Left lung (tissue), 4 donors: ENCODE measurements at regions not wholly inside any gene's neighbourhood (a gene's known extent, or its start where the extent isn't known, plus 50 kb on each side); places are given as distances from the start of the nearest gene placed in this dataset.

Source experiments
- ATAC-seq: fragments of 200-7000 bp; cut with Tn5 transposase; one replicate; pipeline ENCODE4 v1.9.1; 2020; ENCODE audit warnings: moderate library complexity
- DNase-seq, 4 donors: peaks; one replicate each; pipeline ENCODE4 v3.0.0-alpha.2; 2013 to 2020
- H3K27ac ChIP-seq, 2 donors: fragments of 200-600 bp; sonication (generic) in 1 of 2; one replicate each; pipeline versions ENCODE4 v1.5.0 to v1.8.0; 2020 to 2021
- H3K27me3 ChIP-seq, 2 donors: fragments of 200-600 bp; sonication (generic) in 1 of 2; one replicate each; pipeline versions ENCODE4 v1.5.0 to v1.8.0; 2020 to 2021
- H3K36me3 ChIP-seq, 2 donors: fragments of 200-600 bp; sonication (generic) in 1 of 2; one replicate each; pipeline versions ENCODE4 v1.5.0 to v1.8.0; 2020 to 2021
- H3K4me1 ChIP-seq, 2 donors: fragments of 200-600 bp; one replicate each; pipeline ENCODE4 v1.8.0; 2021
- H3K4me3 ChIP-seq, 2 donors: fragments of 200-600 bp; sonication (generic) in 1 of 2; one replicate each; pipeline versions ENCODE4 v1.5.0 to v1.8.0; 2020 to 2021; ENCODE audit warnings: mild to moderate bottlenecking in 1 of 2
- H3K9me3 ChIP-seq, 2 donors: fragments of 200-600 bp; sonication (generic) in 1 of 2; one replicate each; pipeline versions ENCODE4 v1.5.0 to v1.8.0; 2020 to 2021
- intact Hi-C, 2 donors: fragments of 100-400 bp; cut with DNase I; formaldehyde crosslinking; loops; one replicate each; pipeline versions ENCODE4 v1.11.2 to v1.14.2; 2022
- TF ChIP-seq, protein P1 (sequence below), 2 donors: fragments of 200-600 bp; sonication (generic) in 1 of 2; IDR thresholded peaks; one replicate each; pipeline versions ENCODE4 v1.5.0 to v1.8.0; 2021; ENCODE audit warnings: antibody characterized with exemption in 2 of 2
- donor health status: DM: no; HTN: yes; CAD: no.
- donor health status: DM: no; HTN: no; CAD: no.

DNA sequence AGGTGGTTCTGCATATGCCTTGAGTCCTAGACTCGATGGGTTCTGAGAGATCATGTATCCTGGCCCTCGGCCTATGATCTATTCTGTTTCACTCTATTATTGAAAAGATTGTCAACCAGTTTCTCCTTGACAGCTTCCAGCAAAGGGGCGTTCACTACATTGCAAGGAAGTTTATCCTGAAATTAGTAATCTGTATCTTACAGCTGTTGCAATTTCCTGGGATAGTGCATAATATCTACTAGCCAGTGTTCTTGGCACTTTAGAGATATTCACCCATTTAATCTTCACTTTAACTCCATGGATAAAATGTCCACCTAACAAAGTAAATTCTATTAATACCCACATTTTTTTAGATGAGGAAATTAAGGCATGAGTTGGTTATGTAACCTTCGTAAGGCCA, 203.6 kb downstream of the TGFB2 start:
- TF ChIP-seq, protein P1, sequence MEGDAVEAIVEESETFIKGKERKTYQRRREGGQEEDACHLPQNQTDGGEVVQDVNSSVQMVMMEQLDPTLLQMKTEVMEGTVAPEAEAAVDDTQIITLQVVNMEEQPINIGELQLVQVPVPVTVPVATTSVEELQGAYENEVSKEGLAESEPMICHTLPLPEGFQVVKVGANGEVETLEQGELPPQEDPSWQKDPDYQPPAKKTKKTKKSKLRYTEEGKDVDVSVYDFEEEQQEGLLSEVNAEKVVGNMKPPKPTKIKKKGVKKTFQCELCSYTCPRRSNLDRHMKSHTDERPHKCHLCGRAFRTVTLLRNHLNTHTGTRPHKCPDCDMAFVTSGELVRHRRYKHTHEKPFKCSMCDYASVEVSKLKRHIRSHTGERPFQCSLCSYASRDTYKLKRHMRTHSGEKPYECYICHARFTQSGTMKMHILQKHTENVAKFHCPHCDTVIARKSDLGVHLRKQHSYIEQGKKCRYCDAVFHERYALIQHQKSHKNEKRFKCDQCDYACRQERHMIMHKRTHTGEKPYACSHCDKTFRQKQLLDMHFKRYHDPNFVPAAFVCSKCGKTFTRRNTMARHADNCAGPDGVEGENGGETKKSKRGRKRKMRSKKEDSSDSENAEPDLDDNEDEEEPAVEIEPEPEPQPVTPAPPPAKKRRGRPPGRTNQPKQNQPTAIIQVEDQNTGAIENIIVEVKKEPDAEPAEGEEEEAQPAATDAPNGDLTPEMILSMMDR (IDR thresholded peaks at IDR 0.05): no peak
- Histone ChIP-seq H3K36me3 (no peaks in the 10 kb centered on the region), H3K9me3 (no peaks in the 10 kb centered on the region), H3K4me1 (no peaks in the 10 kb centered on the region), H3K4me3 (no peak overlapping the region), H3K27me3 (no peaks in the 10 kb centered on the region), H3K27ac (no peak overlapping the region)
- intact Hi-C loops: no loop called here
- no peak for DNase-seq
- no peak for ATAC-seq

DNA sequence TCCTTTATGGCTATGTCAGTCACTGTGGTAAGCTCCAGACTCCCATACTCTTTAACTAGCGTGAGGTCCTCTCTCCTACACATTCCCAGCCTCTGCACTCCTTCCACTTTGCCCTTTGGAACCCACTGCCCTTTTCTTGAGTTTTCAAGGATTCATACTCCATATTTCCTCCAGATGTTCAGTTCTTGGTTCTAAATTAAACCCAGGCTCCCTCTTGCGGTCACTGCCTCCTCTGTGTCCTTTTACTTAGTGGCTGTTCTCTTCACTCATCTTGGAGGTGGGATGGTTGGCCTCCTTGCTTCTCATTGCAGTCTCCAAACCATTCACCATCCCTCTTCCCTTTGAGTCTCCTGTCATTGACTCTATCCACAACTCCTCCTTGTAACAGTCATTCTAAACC, 208.1 kb downstream of the TGFB2 start:
- DNase-seq (no peak), ATAC-seq (no peak)
- Histone ChIP-seq H3K4me3 (no peak overlapping the region), H3K36me3 (no peaks in the 10 kb centered on the region), H3K27me3 (no peaks in the 10 kb centered on the region), H3K27ac (no peak overlapping the region), H3K9me3 (no peaks in the 10 kb centered on the region), H3K4me1 (no peaks in the 10 kb centered on the region)
- intact Hi-C loops: no loop called here
- TF ChIP-seq, protein P1 (IDR thresholded peaks at IDR 0.05): no peak

DNA sequence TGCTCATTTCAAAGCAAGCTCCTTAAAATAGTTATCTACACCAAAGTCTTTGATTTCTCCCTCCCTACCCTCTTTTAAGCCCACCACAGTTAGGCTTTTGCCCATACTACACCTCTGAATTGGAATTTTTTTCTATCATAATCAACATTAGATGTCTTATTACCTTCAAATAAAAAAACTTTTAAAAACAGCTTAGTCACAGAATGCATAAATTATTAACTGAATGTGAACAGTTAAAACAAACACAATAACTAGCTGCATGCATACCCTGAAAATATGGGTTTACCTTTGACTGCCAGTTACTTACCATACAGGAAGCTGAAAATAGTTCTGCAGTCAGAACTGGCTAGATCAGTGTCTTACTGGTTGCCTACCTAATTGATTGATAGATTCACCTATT, 210.9 kb downstream of the TGFB2 start:
- Histone ChIP-seq H3K27ac (no peak overlapping the region), H3K9me3 (no peaks in the 10 kb centered on the region), H3K4me3 (no peak overlapping the region), H3K36me3 (no peaks in the 10 kb centered on the region), H3K27me3 (no peaks in the 10 kb centered on the region), H3K4me1 (no peaks in the 10 kb centered on the region)
- intact Hi-C loops: no loop called here
- DNase-seq (no peak), ATAC-seq (no peak)
- TF ChIP-seq, protein P1 (IDR thresholded peaks at IDR 0.05): no peak

DNA sequence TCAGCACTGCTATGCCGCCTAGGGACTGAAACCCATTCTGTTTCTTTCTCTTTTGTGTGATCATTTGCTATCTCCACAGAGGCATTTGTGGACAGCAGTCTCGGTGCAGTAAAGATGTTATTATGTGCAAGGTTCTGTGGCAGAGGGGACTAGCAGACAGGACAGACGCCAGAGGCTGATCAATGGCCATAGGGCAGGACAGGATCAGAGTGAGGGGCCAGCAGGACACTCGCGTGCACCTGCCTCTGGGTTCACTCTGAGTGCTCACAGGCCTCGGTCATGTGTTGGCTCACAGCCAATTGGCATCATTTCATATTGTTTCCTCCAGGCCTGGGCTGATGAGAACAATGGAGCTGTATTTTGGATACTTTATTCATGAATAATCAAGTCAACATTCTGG, 212.6 kb downstream of the TGFB2 start:
- no peaks in the 10 kb centered on the region for H3K36me3 ChIP-seq
- peak in 1 of 4 donors; percentile 57 for DNase-seq
- intact Hi-C loops: no loop called here
- H3K9me3 ChIP-seq: no peaks in the 10 kb centered on the region
- H3K27me3 ChIP-seq: no peaks in the 10 kb centered on the region
- H3K4me1 ChIP-seq: no peaks in the 10 kb centered on the region
- no peak overlapping the region for H3K4me3 ChIP-seq
- no peak overlapping the region for H3K27ac ChIP-seq
- ATAC-seq: no peak
- TF ChIP-seq, protein P1 (IDR thresholded peaks at IDR 0.05): no peak

DNA sequence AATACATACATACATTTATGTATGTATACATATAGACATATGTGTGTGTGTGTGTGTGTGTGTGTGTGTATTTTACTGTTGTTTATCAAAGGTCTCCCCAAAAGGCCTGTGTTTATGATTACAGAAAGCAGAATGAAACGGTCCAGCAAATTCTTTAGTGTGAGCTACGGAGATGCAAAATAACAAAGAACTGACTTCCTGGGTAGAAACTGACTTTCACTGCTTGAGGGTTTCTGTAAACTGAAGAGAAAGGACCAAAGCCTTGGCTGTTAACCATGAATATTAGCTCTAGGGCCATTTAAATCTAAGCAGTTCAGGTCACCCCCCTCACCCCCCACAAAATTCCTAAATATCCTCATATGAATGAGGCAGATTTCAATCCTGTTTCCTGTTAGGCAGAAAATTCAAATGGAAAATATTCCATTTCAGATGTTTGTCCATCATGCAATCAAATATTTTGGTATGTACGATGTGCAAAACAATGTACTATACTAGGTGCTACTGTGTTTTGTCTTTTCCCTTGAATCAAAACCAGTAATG, 213.2 kb downstream of the TGFB2 start:
- no peak overlapping the region for H3K4me3 ChIP-seq
- no peak for DNase-seq
- H3K4me1 ChIP-seq: no peaks in the 10 kb centered on the region
- H3K36me3 ChIP-seq: no peaks in the 10 kb centered on the region
- no peaks in the 10 kb centered on the region for H3K9me3 ChIP-seq
- TF ChIP-seq, protein P1 (IDR thresholded peaks at IDR 0.05): no peak
- H3K27me3 ChIP-seq: no peaks in the 10 kb centered on the region
- no peak overlapping the region for H3K27ac ChIP-seq
- no peak for ATAC-seq
- intact Hi-C loops: no loop called here
